ENCODE measurements at regions not wholly inside any gene's neighbourhood (a gene's known extent, or its start where the extent isn't known, plus 50 kb on each side); places are given as distances from the start of the nearest gene placed in this dataset.
A peak's percentile ranks its signal among the peaks of the same experiment; 100 is the strongest.
"Not testable (repeated sequence)": the region's sequence is repeated elsewhere in the genome, so short reads cannot be mapped to it uniquely, and the experiment has no call there.

DNA sequence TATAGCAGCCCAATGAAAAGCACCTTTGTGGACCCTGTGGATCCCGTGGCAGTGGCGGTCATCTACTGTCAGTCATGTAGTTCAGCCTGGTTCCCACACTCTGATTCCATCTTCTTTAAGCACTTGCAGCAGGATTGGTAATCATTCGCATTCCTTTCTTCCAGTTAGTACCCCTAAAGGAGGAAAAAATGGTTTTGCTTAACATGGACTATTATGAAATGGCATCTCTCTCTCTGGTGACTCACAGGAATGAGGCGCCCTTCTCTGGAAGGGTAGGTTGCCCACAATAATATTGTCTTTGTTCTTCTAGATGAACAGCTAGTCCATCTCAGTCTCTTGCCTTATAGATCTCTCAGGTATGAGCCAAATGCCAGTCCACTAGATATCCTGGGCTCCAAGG is 127.9 kb upstream of the MROH9 start:
- Histone ChIP-seq H3K4me1 (no peaks in the 10 kb centered on the region), H3K9me3 (peaks cover 0 to 4% of the 10 kb centered on the region in 2 donors), H3K4me3 (no peak overlapping the region), H3K27me3 (no peaks in the 10 kb centered on the region), H3K27ac (no peak overlapping the region), H3K36me3 (no peaks in the 10 kb centered on the region)
- intact Hi-C loops (cut with DNase I): no loop called here
- no peak for DNase-seq
- TF ChIP-seq CTCF (IDR thresholded peaks at IDR 0.05): no peak
- ATAC-seq: no peak

DNA sequence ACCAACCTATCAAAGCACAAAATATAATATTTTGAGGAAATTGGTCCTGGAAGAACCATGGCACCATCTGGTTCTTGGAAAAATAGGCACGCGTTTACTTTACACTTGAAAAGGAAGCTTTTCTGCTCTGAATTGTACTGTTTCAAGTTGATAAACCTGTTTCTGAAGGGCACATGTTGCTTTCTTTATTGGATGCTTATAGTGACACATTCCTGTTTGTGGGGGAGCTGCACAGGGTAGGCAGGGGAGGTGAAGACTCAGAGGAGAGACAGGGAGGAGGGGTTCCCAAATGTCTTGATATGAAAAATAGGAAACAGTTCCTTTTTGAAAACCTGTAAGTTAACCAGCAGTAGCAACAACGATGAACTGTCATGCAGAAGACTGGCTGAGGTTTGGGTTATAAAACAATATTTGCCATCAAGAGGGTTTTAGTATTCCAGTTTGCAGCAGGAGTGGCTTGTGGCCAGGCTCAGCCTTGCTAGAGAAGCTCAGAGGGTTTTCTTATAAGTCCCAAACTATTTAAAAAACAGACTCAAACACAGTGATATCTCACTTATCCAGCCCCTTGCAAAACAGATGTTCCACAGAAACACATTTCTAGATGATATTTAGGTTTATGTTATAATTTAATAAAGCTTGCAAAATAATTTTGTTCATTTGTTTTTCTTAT is 127.0 kb upstream of the MROH9 start:
- intact Hi-C loops (cut with DNase I): no loop called here
- no peaks in the 10 kb centered on the region for H3K36me3 ChIP-seq
- peak in 2 of 4 donors; percentile 27 to 61 for DNase-seq

GRCh38 chr1:170811013-170811412 is 124.3 kb upstream of the MROH9 start:
- ATAC-seq; H3K27me3 ChIP-seq; H3K4me3 ChIP-seq; H3K36me3 ChIP-seq; H3K4me1 ChIP-seq; intact Hi-C loops (cut with DNase I); H3K27ac ChIP-seq; H3K9me3 ChIP-seq: not testable (repeated sequence)
- DNase-seq: peak in 1 of 4 donors; percentile 44

More for the DNA sequence above, 127.0 kb upstream of the MROH9 start:
- no peaks in the 10 kb centered on the region for H3K4me1 ChIP-seq
- H3K9me3 ChIP-seq: peaks cover 0 to 4% of the 10 kb centered on the region in 2 donors
- ATAC-seq: peak; percentile 88
- H3K4me3 ChIP-seq: no peak overlapping the region
- no peak overlapping the region for H3K27ac ChIP-seq
- H3K27me3 ChIP-seq: no peaks in the 10 kb centered on the region
- no peak for TF ChIP-seq CTCF (IDR thresholded peaks at IDR 0.05)

GRCh38 chr1:170819781-170820180 is 115.6 kb upstream of the MROH9 start:
- DNase-seq (no peak), ATAC-seq (no peak)
- H3K27me3 ChIP-seq: no peaks in the 10 kb centered on the region
- intact Hi-C loops (cut with DNase I): no loop called here
- H3K4me1 ChIP-seq: no peaks in the 10 kb centered on the region
- no peak overlapping the region for H3K4me3 ChIP-seq
- peaks cover 0 to 6% of the 10 kb centered on the region in 2 donors for H3K9me3 ChIP-seq
- no peak overlapping the region for H3K27ac ChIP-seq
- no peaks in the 10 kb centered on the region for H3K36me3 ChIP-seq
- no peak for TF ChIP-seq CTCF (IDR thresholded peaks at IDR 0.05)

- no peak for DNase-seq
- Histone ChIP-seq H3K27me3 (no peaks in the 10 kb centered on the region), H3K4me1 (no peaks in the 10 kb centered on the region), H3K27ac (no peak overlapping the region), H3K36me3 (no peaks in the 10 kb centered on the region), H3K9me3 (no peaks in the 10 kb centered on the region), H3K4me3 (no peak overlapping the region)
- no peak for TF ChIP-seq CTCF (IDR thresholded peaks at IDR 0.05)
- ATAC-seq: no peak
- intact Hi-C loops (cut with DNase I): no loop called here
Observed at GRCh38 chr1:170823120-170823519, 112.2 kb upstream of the MROH9 start.

DNA sequence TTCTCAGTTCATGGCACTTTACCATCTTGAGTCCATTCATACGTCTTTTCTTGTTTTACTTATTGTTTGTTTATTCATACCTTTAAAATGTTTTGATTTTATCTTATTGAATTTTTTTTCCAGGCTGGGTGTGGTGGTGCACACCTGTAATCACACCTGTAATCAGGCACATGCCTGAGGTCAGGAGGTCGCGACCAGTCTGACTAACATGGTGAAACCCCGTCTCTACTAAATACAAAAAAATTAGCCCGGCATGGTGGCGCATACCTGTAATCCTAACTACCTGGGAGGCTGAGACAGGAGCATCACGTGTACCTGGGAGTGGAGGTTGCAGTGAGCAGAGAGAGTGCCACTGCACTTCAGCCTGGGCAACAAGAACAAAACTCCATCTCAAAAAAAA is 104.1 kb upstream of the MROH9 start:
- intact Hi-C loops (cut with DNase I): no loop called here
- DNase-seq: no peak
- H3K36me3 ChIP-seq: no peaks in the 10 kb centered on the region
- TF ChIP-seq CTCF (IDR thresholded peaks at IDR 0.05): no peak
- no peaks in the 10 kb centered on the region for H3K9me3 ChIP-seq
- no peak overlapping the region for H3K27ac ChIP-seq
- H3K4me3 ChIP-seq: no peak overlapping the region
- ATAC-seq: no peak
- no peaks in the 10 kb centered on the region for H3K27me3 ChIP-seq
- no peaks in the 10 kb centered on the region for H3K4me1 ChIP-seq

Measured in left lung (tissue), 4 donors.